HL-60 (cell line): ENCODE measurements at regions not wholly inside any gene's neighbourhood (a gene's known extent, or its start where the extent isn't known, plus 50 kb on each side); places are given as distances from the start of the nearest gene placed in this dataset.

Source experiments
- DNase-seq, 2 experiments: peaks; one replicate each; pipeline ENCODE4 v3.0.0-alpha.2; 2010 to 2020; ENCODE audit warnings: low read depth in 1 of 2, low spot score in 1 of 2
- H3K27ac ChIP-seq: fragments of 250-450 bp; sonication (Bioruptor Pico); replicated peaks from 2 replicates; pipeline ENCODE4 v1.5.1; 2020; ENCODE audit warnings: mild to moderate bottlenecking, moderate library complexity
- H3K27me3 ChIP-seq: fragments of 250-450 bp; sonication (Bioruptor Pico); 2 replicates; pipeline ENCODE4 v1.5.1; 2021; ENCODE audit warnings: mild to moderate bottlenecking, moderate library complexity; ENCODE audit not compliant: insufficient read depth, poor library complexity, severe bottlenecking
- H3K4me3 ChIP-seq: replicated peaks from 2 replicates; pipeline ENCODE4 v1.5.1; 2011; ENCODE audit warnings: mild to moderate bottlenecking, control low read depth, low read length; ENCODE audit not compliant: insufficient read depth
- CTCF ChIP-seq: IDR thresholded peaks from one replicate; pipeline ENCODE4 v1.5.1; 2011; ENCODE audit warnings: low read length, control low read depth, inconsistent platforms; ENCODE audit not compliant: insufficient read depth
- GABPA ChIP-seq: IDR thresholded peaks from 2 replicates; pipeline ENCODE4 v1.6.1; 2012; ENCODE audit warnings: low read depth
- POLR2AphosphoS5 ChIP-seq: IDR thresholded peaks from 2 replicates; pipeline ENCODE4 v1.6.1; 2012; ENCODE audit warnings: low read depth
- SPI1 ChIP-seq: IDR thresholded peaks from 2 replicates; pipeline ENCODE4 v1.6.1; 2012; ENCODE audit warnings: low read depth, mild to moderate bottlenecking, borderline replicate concordance
- TF ChIP-seq, protein P1 (sequence below): IDR thresholded peaks from 2 replicates; pipeline ENCODE4 v1.6.1; 2012; ENCODE audit warnings: low read depth; ENCODE audit not compliant: insufficient replicate concordance

DNA sequence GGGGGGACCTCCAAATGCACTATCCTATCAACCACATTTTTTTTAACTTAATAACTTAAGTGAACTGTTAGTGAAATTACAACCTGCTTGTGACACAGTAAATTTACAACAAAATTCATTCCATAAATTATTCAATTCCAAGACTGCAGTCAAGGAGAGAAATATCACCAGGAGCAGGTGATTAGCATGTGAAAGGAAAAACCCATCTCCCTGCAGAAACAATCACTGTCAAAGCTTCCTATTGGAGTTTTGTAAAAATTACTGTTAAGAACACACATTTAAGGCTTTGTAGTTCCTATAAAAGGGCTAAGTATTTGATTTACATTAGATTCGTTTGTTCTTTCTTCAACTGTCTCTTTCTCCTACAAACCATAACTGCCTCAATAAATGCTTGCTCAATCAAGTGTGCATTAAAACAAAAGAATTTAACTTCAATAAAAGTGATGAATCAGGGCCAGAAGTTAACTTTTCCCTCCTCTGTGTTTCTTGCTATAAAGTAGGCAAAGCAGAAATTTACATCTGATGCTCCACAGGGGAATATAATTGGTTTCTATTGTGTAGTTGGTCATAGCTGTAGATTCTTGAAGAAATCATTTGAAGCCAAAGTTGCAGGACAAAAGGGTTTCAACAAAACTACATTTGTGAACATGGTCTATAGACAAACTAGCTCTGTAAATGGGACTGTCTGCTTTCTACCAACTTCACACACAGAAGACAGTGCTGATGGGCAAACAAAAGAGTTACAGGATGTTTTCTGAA lies 195.1 kb upstream of the PSMD7 start:
- no peak overlapping the region for H3K27ac ChIP-seq

DNA sequence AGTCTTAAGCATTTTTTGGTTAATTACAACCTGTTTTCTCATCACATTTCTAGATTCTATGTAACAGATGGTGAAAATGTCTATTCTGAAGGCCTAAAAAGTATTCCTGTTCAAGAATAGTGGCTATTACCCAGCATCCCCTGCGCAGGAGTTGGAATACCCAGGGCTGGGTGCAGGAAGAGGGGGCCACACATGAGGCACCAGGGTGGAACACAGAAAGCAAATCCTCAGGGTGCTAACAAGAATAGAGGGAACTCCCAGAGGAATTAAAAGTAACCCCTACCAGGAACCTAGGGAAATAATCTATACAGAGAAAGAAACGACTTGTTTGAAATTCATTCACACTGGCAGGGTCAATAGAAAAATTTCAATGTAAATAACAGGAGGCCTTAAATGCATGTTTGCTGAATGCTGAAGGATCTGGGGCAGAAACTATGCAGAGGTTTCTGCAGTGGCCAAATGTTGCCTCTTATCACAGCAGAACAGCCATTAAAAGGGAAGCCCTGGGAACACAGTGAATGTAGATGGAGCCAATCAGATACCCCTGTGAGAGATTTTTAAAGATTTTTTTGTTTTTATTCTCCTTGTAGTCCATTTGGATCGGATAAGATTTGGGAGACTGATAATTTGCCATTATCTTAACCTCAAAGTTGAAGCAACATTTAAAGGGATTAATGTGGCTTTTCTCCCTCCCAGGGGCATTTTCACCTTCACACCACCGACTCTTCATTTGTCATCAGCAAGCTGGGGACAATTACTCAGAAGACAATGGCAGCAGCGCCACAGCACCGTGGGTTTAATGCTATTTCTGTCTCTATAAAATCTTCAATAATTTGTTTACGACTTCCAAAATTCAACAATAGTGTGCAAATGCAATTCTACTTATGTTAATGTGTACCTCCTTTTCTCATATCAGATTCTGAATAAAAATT lies 196.0 kb upstream of the PSMD7 start:
- no peak overlapping the region for H3K4me3 ChIP-seq
- no peak overlapping the region for H3K27ac ChIP-seq
- TF ChIP-seq GABPA (no peak), CTCF (no peak), POLR2AphosphoS5 (no peak), SPI1 (no peak)
- TF ChIP-seq, protein P1, sequence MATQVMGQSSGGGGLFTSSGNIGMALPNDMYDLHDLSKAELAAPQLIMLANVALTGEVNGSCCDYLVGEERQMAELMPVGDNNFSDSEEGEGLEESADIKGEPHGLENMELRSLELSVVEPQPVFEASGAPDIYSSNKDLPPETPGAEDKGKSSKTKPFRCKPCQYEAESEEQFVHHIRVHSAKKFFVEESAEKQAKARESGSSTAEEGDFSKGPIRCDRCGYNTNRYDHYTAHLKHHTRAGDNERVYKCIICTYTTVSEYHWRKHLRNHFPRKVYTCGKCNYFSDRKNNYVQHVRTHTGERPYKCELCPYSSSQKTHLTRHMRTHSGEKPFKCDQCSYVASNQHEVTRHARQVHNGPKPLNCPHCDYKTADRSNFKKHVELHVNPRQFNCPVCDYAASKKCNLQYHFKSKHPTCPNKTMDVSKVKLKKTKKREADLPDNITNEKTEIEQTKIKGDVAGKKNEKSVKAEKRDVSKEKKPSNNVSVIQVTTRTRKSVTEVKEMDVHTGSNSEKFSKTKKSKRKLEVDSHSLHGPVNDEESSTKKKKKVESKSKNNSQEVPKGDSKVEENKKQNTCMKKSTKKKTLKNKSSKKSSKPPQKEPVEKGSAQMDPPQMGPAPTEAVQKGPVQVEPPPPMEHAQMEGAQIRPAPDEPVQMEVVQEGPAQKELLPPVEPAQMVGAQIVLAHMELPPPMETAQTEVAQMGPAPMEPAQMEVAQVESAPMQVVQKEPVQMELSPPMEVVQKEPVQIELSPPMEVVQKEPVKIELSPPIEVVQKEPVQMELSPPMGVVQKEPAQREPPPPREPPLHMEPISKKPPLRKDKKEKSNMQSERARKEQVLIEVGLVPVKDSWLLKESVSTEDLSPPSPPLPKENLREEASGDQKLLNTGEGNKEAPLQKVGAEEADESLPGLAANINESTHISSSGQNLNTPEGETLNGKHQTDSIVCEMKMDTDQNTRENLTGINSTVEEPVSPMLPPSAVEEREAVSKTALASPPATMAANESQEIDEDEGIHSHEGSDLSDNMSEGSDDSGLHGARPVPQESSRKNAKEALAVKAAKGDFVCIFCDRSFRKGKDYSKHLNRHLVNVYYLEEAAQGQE, result no peak
- no peaks in the 10 kb centered on the region for H3K27me3 ChIP-seq
- no peak for DNase-seq

More for the DNA sequence above, 195.1 kb upstream of the PSMD7 start:
- no peak overlapping the region for H3K4me3 ChIP-seq
- no peaks in the 10 kb centered on the region for H3K27me3 ChIP-seq
- TF ChIP-seq POLR2AphosphoS5 (no peak), CTCF (no peak), GABPA (no peak), SPI1 (no peak)
- TF ChIP-seq, protein P1, result no peak
- no peak for DNase-seq

DNA sequence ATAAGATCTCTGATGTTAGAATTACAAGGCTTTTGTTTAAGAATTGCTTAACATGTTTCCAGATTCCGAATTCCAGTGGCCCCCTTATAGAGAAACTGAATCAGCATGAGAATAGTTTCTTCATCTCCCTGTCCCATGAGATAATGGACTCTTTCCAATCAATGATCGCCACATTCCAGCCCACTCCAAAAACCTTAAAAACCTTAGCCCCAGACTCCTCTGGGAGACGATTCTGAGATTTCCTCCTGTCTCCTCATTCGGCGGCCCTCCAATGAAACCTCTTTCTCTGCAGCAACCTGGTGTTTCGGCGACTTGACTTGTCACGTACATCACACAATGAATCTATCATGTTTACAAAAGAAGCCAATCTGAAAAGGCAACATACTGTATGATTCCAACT lies 197.1 kb upstream of the PSMD7 start:
- Histone ChIP-seq H3K4me3 (no peak overlapping the region), H3K27ac (no peak overlapping the region), H3K27me3 (no peaks in the 10 kb centered on the region)
- no peak for DNase-seq
- TF ChIP-seq GABPA, result no peak
- TF ChIP-seq, protein P1, result no peak
- TF ChIP-seq POLR2AphosphoS5, result no peak
- no peak for TF ChIP-seq CTCF
- TF ChIP-seq SPI1, result no peak
